ENCODE measurements at regions not wholly inside any gene's neighbourhood (a gene's known extent, or its start where the extent isn't known, plus 50 kb on each side); places are given as distances from the start of the nearest gene placed in this dataset.

DNA sequence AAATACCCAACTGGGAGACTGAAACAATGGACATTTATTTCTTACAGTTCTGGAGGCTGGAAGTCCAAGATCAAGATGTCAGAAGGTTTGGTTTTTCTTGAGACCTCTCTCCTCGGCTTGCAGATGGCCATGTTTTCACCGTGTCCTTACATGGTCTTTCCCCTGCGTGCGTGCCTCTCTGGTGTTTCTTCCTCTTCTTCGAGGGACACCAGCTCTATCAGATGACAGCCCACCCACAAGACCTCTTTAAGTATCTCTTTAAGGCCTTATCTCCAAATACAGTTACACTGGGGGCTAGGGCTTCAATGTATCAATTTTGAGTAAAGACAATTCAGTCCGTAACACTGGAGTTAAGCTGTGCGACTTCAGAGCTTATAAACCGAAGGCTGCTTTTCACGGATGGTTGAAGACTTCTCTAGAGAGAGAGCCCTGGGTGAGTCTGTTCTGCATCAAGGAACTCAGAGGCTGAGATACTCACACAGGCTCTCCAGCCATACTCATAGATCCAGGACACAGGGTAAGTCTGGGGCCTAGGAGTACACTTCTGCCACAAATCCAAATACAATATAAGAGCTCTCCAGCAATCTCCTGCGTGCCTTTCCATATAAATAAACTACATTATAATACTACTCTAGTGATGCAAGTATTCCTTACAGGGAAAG lies 339.9 kb upstream of the PKDCC start:
- no peak for DNase-seq (ENCODE audit: extremely low read depth in 1 of 2, low read depth in 1 of 2)

DNA sequence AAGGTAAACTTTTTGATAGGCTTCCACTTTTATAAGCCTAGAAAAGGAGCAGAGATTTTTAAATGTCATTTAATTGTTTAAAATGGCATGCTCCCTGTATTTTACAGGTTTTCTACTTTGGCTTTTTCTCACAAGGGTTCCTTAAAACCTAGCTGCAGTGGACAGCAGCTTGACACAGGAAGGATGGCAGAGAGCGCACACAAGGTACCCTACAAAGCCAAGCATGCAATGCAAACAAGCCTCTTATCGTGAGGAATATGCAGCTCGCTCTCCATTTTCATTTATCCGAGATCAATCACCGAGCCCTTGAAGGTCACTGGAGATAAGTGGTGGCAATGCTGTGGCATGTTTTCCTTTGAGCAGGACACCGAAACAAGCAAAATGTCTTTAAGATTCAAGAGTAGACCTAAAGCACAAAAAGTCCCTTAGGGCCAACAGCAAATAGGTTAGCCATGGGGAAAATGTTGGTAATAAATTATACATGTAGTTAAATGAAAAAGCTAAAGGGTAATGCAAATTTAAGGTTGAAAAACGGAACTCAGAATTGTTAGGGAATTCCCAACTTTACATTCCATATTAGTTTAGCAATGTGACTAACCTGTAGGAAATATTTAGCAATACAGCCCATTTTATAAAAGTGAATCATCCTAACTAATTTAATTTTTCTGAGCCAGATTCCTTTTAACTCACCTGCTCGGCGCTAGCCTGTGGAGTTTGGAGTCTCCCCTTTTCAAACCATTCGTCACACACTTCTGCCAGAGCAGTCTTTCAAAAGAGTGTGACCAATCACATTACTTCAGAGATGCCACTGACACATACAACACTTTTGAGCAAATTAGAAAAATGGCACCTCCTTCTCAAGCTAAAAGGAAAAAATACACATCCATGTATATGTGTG lies 337.9 kb upstream of the PKDCC start:
- no peak for DNase-seq (ENCODE audit: extremely low read depth in 1 of 2, low read depth in 1 of 2)

- no peak for DNase-seq (ENCODE audit: extremely low read depth in 1 of 2, low read depth in 1 of 2)
These were observed 336.9 kb upstream of the PKDCC start for GRCh38 chr2:41710944-41711343.

DNA sequence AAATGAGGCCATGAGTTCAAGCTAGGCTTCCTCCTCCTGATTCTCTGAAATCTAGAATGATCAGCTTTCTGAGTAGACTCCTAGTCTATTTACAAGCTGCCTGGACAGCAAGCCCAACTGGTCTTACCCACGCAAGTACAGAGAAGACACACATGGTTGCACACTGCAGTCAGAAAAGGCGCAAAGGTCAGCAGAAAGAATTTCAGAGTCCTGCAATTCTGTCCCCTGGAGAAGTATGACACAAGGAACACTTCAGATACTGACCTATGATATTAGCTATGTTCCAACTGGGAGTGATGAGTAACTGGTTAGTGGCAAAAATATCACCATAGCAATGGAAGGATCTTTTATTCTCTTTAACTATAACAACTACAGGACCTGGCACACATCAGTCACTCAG lies 336.1 kb upstream of the PKDCC start:
- no peak for DNase-seq (ENCODE audit: extremely low read depth in 1 of 2, low read depth in 1 of 2)

- no peak for DNase-seq (ENCODE audit: extremely low read depth in 1 of 2, low read depth in 1 of 2)
These were observed 331.3 kb upstream of the PKDCC start for GRCh38 chr2:41716497-41716896.

DNA sequence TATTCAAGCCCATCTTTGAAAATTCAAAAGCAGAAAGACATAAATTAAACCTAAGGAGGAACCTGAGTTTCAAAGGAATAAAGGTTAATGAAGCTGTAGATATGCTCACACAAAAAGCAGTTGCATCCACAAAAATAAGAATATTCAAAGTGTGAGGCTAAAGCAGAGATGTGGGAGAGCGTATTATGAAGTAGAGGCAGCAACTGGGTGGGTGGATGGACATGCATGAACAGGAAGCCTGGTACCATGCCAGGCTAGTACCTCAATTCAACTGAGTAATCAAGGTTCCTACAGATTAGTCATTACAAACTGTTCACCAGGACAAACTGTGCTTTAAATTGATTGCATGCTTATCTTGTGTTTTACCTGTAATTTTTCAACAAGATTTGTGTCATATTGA lies 330.0 kb upstream of the PKDCC start:
- no peak for DNase-seq (ENCODE audit: extremely low read depth in 1 of 2, low read depth in 1 of 2)

GRCh38 chr2:41718705-41719104 lies 329.1 kb upstream of the PKDCC start:
- no peak for DNase-seq (ENCODE audit: extremely low read depth in 1 of 2, low read depth in 1 of 2)

DNA sequence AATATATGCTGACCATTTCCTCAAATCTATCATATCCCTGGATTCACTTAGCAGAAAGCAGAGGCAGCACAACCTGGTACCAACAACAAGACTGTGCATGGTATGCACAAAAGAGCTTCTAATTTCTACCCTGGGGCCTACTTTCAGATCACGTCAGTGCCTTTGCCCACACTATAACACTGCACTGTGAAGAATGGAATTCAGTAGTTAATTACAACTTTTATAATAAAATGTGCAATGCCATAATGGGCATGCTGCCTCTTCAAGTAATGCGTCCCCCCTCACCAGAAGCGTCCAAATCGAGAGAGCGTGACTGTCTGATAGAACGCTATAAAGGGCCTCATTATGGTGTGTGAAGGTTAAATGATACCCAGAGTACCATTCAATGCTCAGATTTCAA lies 328.1 kb upstream of the PKDCC start:
- no peak for DNase-seq (ENCODE audit: extremely low read depth in 1 of 2, low read depth in 1 of 2)

DNA sequence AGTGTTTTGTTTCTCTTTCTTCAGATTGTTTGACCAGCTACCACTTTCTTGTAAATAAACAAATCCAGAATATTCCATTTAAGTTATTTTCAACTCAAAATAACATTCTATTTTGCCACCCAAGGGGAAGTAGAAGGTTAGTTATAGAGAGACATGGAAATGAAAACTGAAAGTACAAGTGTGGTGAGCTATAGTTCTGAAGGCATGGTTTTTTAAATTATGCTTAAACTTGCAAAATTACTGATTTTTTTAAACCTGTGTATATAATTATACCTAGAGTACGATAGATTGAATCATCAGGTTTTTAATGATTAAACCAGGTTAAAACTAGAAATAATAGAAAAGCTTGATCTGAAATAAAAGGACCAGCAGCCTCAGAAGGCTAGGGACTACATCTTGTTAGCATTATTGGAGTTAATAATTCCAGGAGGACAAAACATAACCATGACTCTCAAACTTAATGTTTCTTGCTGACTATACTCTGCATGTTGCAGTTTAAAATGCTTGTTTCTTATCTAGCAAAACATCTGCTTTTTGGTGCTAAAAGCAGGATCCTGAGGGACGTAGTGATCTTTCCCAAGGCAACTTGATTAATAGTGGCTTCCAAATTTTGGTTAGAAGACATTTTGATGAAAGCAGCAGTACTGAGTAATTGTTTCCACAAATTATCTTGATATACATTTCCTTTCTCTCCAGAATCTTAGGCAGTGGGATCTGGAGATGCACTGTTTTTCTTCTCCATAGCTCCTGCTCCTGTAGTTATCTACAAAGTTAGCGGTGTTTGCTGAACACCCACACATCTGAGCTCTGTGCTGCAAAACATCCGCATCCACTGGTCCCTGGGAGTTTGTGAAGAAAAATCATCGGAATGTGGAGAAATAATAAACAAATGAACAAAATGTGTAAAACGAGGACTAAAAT lies 327.2 kb upstream of the PKDCC start:
- DNase-seq (ENCODE audit: extremely low read depth in 1 of 2, low read depth in 1 of 2) = no peak

- no peak for DNase-seq (ENCODE audit: extremely low read depth in 1 of 2, low read depth in 1 of 2)
These were observed 325.0 kb upstream of the PKDCC start for GRCh38 chr2:41722668-41723369.

DNA sequence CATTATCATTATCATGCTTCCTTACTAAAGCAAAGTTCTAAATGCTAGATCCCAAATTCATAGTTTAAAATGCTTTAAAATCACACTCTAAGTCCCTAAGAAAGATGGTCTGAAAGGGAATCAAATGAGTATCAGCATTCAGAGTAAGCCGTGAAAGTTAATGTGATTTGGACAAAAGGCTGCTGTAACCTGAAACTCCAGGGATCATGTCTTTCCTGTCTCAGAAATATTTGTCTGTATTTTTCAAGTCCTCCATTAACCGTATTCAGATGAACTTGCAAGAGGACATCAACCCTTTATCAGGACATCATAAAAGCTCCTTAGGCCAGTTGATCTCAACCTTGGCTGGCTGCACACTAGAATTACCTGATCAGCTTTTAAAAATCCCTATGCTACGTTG lies 324.3 kb upstream of the PKDCC start:
- DNase-seq (ENCODE audit: extremely low read depth in 1 of 2, low read depth in 1 of 2) = no peak

DNA sequence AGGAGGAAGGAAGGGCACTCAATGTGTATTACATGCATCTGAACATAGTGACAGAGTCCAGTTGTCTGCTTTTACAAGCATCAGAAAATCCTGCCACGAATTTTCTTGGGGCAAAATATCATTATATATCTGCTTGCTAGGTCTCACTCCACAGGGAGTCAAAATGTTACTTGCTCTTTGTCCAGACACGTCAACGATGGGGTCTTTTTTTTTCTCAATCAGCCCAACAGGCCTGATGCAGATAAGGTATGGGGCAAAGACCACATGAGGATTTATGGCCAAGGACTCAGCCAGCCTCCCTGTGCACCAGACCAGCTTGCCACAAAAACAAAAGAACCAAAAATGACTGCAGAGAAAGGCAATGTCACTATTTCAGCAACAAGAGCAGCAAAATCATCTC lies 323.4 kb upstream of the PKDCC start:
- DNase-seq (ENCODE audit: extremely low read depth in 1 of 2, low read depth in 1 of 2) = no peak

DNA sequence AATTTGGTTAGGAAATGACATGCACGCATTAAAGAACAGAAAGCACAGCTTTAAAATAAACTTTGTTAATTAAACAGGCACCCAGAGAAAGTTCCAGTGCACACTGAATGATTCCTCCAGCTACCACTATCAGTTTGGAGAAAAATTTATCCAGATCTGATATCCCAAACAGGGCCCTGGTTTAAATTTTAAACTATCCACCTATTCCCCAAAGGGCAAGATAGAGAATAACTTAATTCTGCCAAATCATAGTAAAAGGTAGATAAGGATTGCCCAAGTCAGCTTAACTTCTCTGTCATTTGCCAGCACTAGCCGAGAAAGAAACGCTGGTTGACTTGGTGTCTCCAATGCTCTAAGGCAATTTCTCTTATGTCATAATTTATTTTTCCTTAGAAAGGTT lies 321.9 kb upstream of the PKDCC start:
- DNase-seq (ENCODE audit: extremely low read depth in 1 of 2, low read depth in 1 of 2) = no peak

GRCh38 chr2:41726364-41726763 lies 321.5 kb upstream of the PKDCC start:
- DNase-seq (ENCODE audit: extremely low read depth in 1 of 2, low read depth in 1 of 2) = no peak

DNA sequence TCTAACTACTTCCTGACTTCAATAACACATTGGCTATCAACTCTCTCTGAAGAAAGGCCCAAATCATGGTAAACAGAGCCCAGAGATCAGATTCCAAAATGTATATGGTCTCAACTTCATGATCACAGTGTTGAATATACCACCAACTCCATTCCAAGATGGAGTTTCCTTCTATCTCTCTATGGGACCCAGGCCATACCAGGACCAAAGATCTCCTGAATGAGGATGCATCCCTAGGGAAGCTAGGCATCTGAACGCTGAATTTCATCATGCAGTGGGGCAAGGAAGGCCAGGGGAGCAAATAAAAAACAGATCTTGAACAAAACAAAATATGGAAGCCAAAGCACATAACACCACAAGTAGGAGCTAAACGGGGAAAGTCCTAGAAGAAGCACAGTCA lies 320.7 kb upstream of the PKDCC start:
- no peak for DNase-seq (ENCODE audit: extremely low read depth in 1 of 2, low read depth in 1 of 2)

GRCh38 chr2:41727711-41728110 lies 320.1 kb upstream of the PKDCC start:
- DNase-seq (ENCODE audit: extremely low read depth in 1 of 2, low read depth in 1 of 2) = no peak

DNA sequence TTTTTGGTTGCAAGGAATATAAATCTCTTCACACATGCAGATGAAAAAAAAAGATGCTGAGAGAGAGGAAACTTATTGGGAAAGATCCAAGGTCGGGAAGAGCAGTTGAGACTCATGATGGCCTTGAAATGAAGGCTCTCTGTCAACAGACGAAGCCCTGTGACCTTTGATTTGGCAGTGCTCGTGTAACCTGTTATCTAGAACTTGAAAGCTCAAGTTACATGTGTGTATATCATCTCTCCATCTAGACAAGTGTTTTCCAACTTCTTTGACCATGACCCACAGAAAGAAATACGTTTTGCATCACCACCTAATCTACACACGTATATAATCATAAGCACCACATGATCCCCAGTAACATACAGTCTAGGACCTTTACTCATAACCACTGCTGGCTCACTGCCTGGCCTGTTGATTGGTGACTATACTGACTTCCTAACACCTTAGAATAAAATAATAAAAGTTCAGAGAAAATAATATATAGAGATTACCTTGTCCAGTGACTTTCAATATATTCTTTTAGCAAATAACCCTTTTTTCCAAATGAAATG lies 319.0 kb upstream of the PKDCC start:
- no peak for DNase-seq (ENCODE audit: extremely low read depth in 1 of 2, low read depth in 1 of 2)

- no peak for DNase-seq (ENCODE audit: extremely low read depth in 1 of 2, low read depth in 1 of 2)
These were observed 317.9 kb upstream of the PKDCC start for GRCh38 chr2:41729800-41730364.

- DNase-seq (ENCODE audit: extremely low read depth in 1 of 2, low read depth in 1 of 2) = no peak
These were observed 312.8 kb upstream of the PKDCC start for GRCh38 chr2:41735006-41735405.

GRCh38 chr2:41735476-41735875 lies 312.3 kb upstream of the PKDCC start:
- DNase-seq (ENCODE audit: extremely low read depth in 1 of 2, low read depth in 1 of 2) = no peak
